NOMO-1 treated with DMSO at 0.1 percent for 48 hours (cell line): ENCODE measurements at regions not wholly inside any gene's neighbourhood (a gene's known extent, or its start where the extent isn't known, plus 50 kb on each side); places are given as distances from the start of the nearest gene placed in this dataset.

Source experiments
- DNase-seq: peaks from one replicate; lab custom pipeline; 2025; ENCODE audit not compliant: unreplicated experiment; lab: John Stamatoyannopoulos, UW

- no peak for DNase-seq
Observed at GRCh38 chr2:153197402-153198386, 280.9 kb downstream of the RPRM start.

GRCh38 chr2:153196378-153197058 is 282.0 kb downstream of the RPRM start:
- no peak for DNase-seq

- DNase-seq, result no peak
Observed at GRCh38 chr2:153195342-153195741, 283.2 kb downstream of the RPRM start.

- DNase-seq, result no peak
Observed at GRCh38 chr2:153189091-153189888, 289.3 kb downstream of the RPRM start.

- DNase-seq, result no peak
Observed at GRCh38 chr2:153179808-153180207, 298.8 kb downstream of the RPRM start.

GRCh38 chr2:153169609-153170008 is 309.0 kb downstream of the RPRM start:
- no peak for DNase-seq

GRCh38 chr2:153165021-153165420 is 313.5 kb downstream of the RPRM start:
- DNase-seq, result no peak

- DNase-seq, result no peak
Observed at GRCh38 chr2:153163055-153163454, 315.5 kb downstream of the RPRM start.

GRCh38 chr2:153156743-153157142 is 321.8 kb downstream of the RPRM start:
- no peak for DNase-seq

GRCh38 chr2:153152036-153152435 is 326.5 kb downstream of the RPRM start:
- DNase-seq, result no peak

- no peak for DNase-seq
Observed at GRCh38 chr2:153145470-153145978, 333.0 kb downstream of the RPRM start.

- no peak for DNase-seq
Observed at GRCh38 chr2:153143540-153143939, 335.0 kb downstream of the RPRM start.

GRCh38 chr2:153140498-153140897 is 338.1 kb downstream of the RPRM start:
- no peak for DNase-seq

GRCh38 chr2:153138651-153139375 is 339.7 kb downstream of the RPRM start:
- no peak for DNase-seq

GRCh38 chr2:153136216-153136615 is 342.3 kb downstream of the RPRM start:
- DNase-seq, result no peak

- DNase-seq, result no peak
Observed at GRCh38 chr2:153134725-153135124, 343.8 kb downstream of the RPRM start.

GRCh38 chr2:153133716-153134115 is 344.8 kb downstream of the RPRM start:
- no peak for DNase-seq

- DNase-seq, result no peak
Observed at GRCh38 chr2:153132418-153132817, 346.1 kb downstream of the RPRM start.

GRCh38 chr2:153115141-153115540 is 363.4 kb downstream of the RPRM start:
- DNase-seq, result no peak

GRCh38 chr2:153110486-153110885 is 368.1 kb downstream of the RPRM start:
- no peak for DNase-seq
